K562 (cell line): ENCODE measurements at regions not wholly inside any gene's neighbourhood (a gene's known extent, or its start where the extent isn't known, plus 50 kb on each side); places are given as distances from the start of the nearest gene placed in this dataset.

Experiments used
- ARHGAP35 ChIP-seq: fragments of 450-650 bp; IDR thresholded peaks from 2 replicates; pipeline ENCODE4 v1.6.1; 2018; ENCODE audit not compliant: partially characterized antibody
- CSDE1 ChIP-seq, 2 experiments: fragments of 450-650 bp; IDR thresholded peaks; 2 replicates each; pipeline ENCODE4 v1.6.1; 2016; ENCODE audit warnings: mild to moderate bottlenecking in 1 of 2
- E2F4 ChIP-seq: sonication (generic); formaldehyde crosslinking; IDR thresholded peaks from 2 replicates; pipeline ENCODE4 v1.8.0; 2022; ENCODE audit warnings: mild to moderate bottlenecking, low read depth, missing genetic modification reagents
- FOXM1 ChIP-seq, 2 experiments: fragments of 450-650 bp in 1 of 2; sonication (generic) in 1 of 2; formaldehyde crosslinking in 1 of 2; IDR thresholded peaks; 2 replicates each; pipeline versions ENCODE4 v1.6.1 to v1.9.0; 2017 to 2022; ENCODE audit warnings: low read depth in 2 of 2, mild to moderate bottlenecking in 2 of 2, missing genetic modification reagents in 1 of 2, moderate library complexity in 1 of 2
- PKNOX1 ChIP-seq: fragments of 450-650 bp; IDR thresholded peaks from 2 replicates; pipeline ENCODE4 v1.6.1; 2016
- SIX5 ChIP-seq, 2 experiments: IDR thresholded peaks; 2 replicates each; pipeline ENCODE4 v1.6.1; 2011; ENCODE audit warnings: low read length in 2 of 2, borderline replicate concordance in 1 of 2, low read depth in 1 of 2, mild to moderate bottlenecking in 1 of 2, moderate library complexity in 1 of 2; ENCODE audit not compliant: insufficient read depth in 1 of 2
- SMARCE1 ChIP-seq: fragments of 450-650 bp; IDR thresholded peaks from 2 replicates; pipeline ENCODE4 v1.7.1; 2016; ENCODE audit warnings: mild to moderate bottlenecking
- THAP12 ChIP-seq: fragments of 250-450 bp; sonication (Bioruptor Pico); IDR thresholded peaks from 2 replicates; pipeline ENCODE4 v1.9.0; 2021; ENCODE audit warnings: mild to moderate bottlenecking, inconsistent platforms
- ZEB2 ChIP-seq: fragments of 450-650 bp; IDR thresholded peaks from 2 replicates; pipeline ENCODE4 v1.6.1; 2016
- ZNF407 ChIP-seq: fragments of 450-650 bp; IDR thresholded peaks from 2 replicates; pipeline ENCODE4 v1.6.1; 2016; ENCODE audit warnings: low read depth
- ZNF436 ChIP-seq: fragments of 250-450, 450-650 bp; sonication (Bioruptor Pico); formaldehyde crosslinking; IDR thresholded peaks from 2 replicates; pipeline ENCODE4 v1.7.0; 2020; ENCODE audit warnings: mild to moderate bottlenecking

GRCh38 chrX:6917666-6918065 lies 229.8 kb upstream of the STS start (continued):
- TF ChIP-seq CSDE1 (IDR thresholded peaks at IDR 0.05) (no peak), ZNF407 (no peak), ZNF436 (CRISPR knock-in tag) (no peak), ZEB2 (no peak), SIX5 (IDR thresholded peaks at IDR 0.05; ENCODE audit: borderline replicate concordance in 1 of 2, insufficient read depth in 1 of 2, low read depth in 1 of 2, low read length in 2 of 2) (no peak), E2F4 (CRISPR knock-in tag) (no peak), PKNOX1 (no peak), THAP12 (no peak), FOXM1 (IDR thresholded peaks at IDR 0.05; ENCODE audit: low read depth) (no peak), FOXM1 (CRISPR knock-in tag; IDR thresholded peaks at IDR 0.05; ENCODE audit: low read depth) (no peak), ARHGAP35 (no peak), SMARCE1 (no peak)
